HEK293 (cell line): ENCODE measurements at regions not wholly inside any gene's neighbourhood (a gene's known extent, or its start where the extent isn't known, plus 50 kb on each side); places are given as distances from the start of the nearest gene placed in this dataset.

Experiments used
- CTCF ChIA-PET: fragments of 350-600 bp; formaldehyde crosslinking; extraction: SDS; loops from one replicate; lab custom pipeline; 2021; ENCODE audit warnings: antibody characterized with exemption; lab: Yijun Ruan, JAX
- POLR2A ChIA-PET: fragments of 300-600 bp; formaldehyde crosslinking; extraction: SDS; loops from one replicate; lab custom pipeline; 2020; ENCODE audit warnings: antibody characterized with exemption, inconsistent platforms; lab: Yijun Ruan, JAX
- H3K27ac ChIP-seq: fragments of 200-500 bp; sonication (Bioruptor generic); 2 replicates; pipeline ENCODE4 v1.5.1; 2014; ENCODE audit warnings: low read depth, low read length, control low read depth, inconsistent platforms; ENCODE audit errors: extremely low read depth
- H3K36me3 ChIP-seq, 2 experiments: fragments of 200-500 bp in 1 of 2; sonication (Bioruptor generic) in 1 of 2; 1 replicate in 1 of 2; 2 replicates in 1 of 2; pipeline ENCODE4 v1.5.1; 2014 to 2017; ENCODE audit warnings: inconsistent platforms in 2 of 2, low read length in 2 of 2; ENCODE audit not compliant: control insufficient read depth in 2 of 2, insufficient read depth in 1 of 2
- H3K4me1 ChIP-seq: fragments of 200-500 bp; sonication (Bioruptor generic); 2 replicates; pipeline ENCODE4 v1.5.1; 2014; ENCODE audit warnings: mild to moderate bottlenecking, low read length, inconsistent platforms; ENCODE audit not compliant: control insufficient read depth, insufficient read depth
- H3K4me3 ChIP-seq: 2 replicates; pipeline ENCODE4 v1.5.1; 2011; ENCODE audit warnings: low read depth, mild to moderate bottlenecking, control low read depth, low read length, moderate library complexity
- H3K9me3 ChIP-seq: fragments of 200-500 bp; sonication (Bioruptor generic); 2 replicates; pipeline ENCODE4 v1.5.1; 2014; ENCODE audit warnings: low read depth, low read length, inconsistent platforms; ENCODE audit not compliant: control insufficient read depth, insufficient read depth
- CTCF ChIP-seq: fragments of 450-650 bp; formaldehyde crosslinking; IDR thresholded peaks from 2 replicates; pipeline ENCODE4 v1.5.1; 2016; ENCODE audit warnings: missing biosample characterization, missing genetic modification characterization
- EGR2 ChIP-seq: fragments of 450-650 bp; formaldehyde crosslinking; IDR thresholded peaks from 2 replicates; pipeline ENCODE4 v1.5.1; 2016; ENCODE audit warnings: low read depth, missing biosample characterization, missing genetic modification characterization
- GLI4 ChIP-seq: fragments of 450-650 bp; formaldehyde crosslinking; IDR thresholded peaks from 2 replicates; pipeline ENCODE4 v1.5.1; 2016; ENCODE audit warnings: missing biosample characterization, missing genetic modification characterization
- IKZF3 ChIP-seq: fragments of 450-650 bp; IDR thresholded peaks from 2 replicates; pipeline ENCODE4 v1.5.0; 2018; ENCODE audit warnings: missing biosample characterization, mild to moderate bottlenecking, missing genetic modification characterization, moderate library complexity
- KLF10 ChIP-seq: fragments of 450-650 bp; IDR thresholded peaks from 2 replicates; pipeline ENCODE4 v1.5.1; 2018; ENCODE audit warnings: missing biosample characterization, mild to moderate bottlenecking, missing genetic modification characterization
- KLF8 ChIP-seq: fragments of 450-650 bp; formaldehyde crosslinking; IDR thresholded peaks from 2 replicates; pipeline ENCODE4 v1.5.1; 2016; ENCODE audit warnings: missing biosample characterization, missing genetic modification characterization
- MEIS1 ChIP-seq: sonication (generic); formaldehyde crosslinking; IDR thresholded peaks from 2 replicates; pipeline ENCODE4 v1.8.1; 2022; ENCODE audit warnings: missing genetic modification reagents, mild to moderate bottlenecking, borderline replicate concordance
- REPIN1 ChIP-seq: fragments of 450-650 bp; formaldehyde crosslinking; IDR thresholded peaks from 2 replicates; pipeline ENCODE4 v1.5.1; 2017; ENCODE audit warnings: missing biosample characterization, missing genetic modification characterization, low read depth
- SP3 ChIP-seq: fragments of 450-650 bp; formaldehyde crosslinking; IDR thresholded peaks from 2 replicates; pipeline ENCODE4 v1.5.1; 2016; ENCODE audit warnings: missing biosample characterization, missing genetic modification characterization
- WT1 ChIP-seq: fragments of 450-650 bp; formaldehyde crosslinking; IDR thresholded peaks from 2 replicates; pipeline ENCODE4 v1.5.1; 2016; ENCODE audit warnings: missing biosample characterization, missing genetic modification characterization
- ZBTB1 ChIP-seq: fragments of 450-650 bp; formaldehyde crosslinking; IDR thresholded peaks from 2 replicates; pipeline ENCODE4 v1.5.1; 2016; ENCODE audit warnings: missing biosample characterization, missing genetic modification characterization
- ZBTB20 ChIP-seq: fragments of 450-650 bp; formaldehyde crosslinking; IDR thresholded peaks from 2 replicates; pipeline ENCODE4 v1.5.1; 2016; ENCODE audit warnings: missing biosample characterization, missing genetic modification characterization
- ZBTB7A ChIP-seq: fragments of 450-650 bp; formaldehyde crosslinking; IDR thresholded peaks from 2 replicates; pipeline ENCODE4 v1.5.1; 2016; ENCODE audit warnings: low read depth, missing biosample characterization, missing genetic modification characterization
- ZNF10 ChIP-seq: fragments of 450-650 bp; formaldehyde crosslinking; IDR thresholded peaks from 2 replicates; pipeline ENCODE4 v1.5.1; 2017; ENCODE audit warnings: missing biosample characterization, missing genetic modification characterization
- ZNF121 ChIP-seq: fragments of 450-650 bp; formaldehyde crosslinking; IDR thresholded peaks from 2 replicates; pipeline ENCODE4 v1.5.1; 2016; ENCODE audit warnings: missing biosample characterization, missing genetic modification characterization
- ZNF133 ChIP-seq: fragments of 450-650 bp; formaldehyde crosslinking; IDR thresholded peaks from 2 replicates; pipeline ENCODE4 v1.5.1; 2016; ENCODE audit warnings: missing biosample characterization, missing genetic modification characterization
- ZNF155 ChIP-seq: fragments of 450-650 bp; formaldehyde crosslinking; IDR thresholded peaks from 2 replicates; pipeline ENCODE4 v1.5.1; 2016; ENCODE audit warnings: missing biosample characterization, missing genetic modification characterization
- ZNF239 ChIP-seq: fragments of 450-650 bp; formaldehyde crosslinking; IDR thresholded peaks from 2 replicates; pipeline ENCODE4 v1.5.1; 2016; ENCODE audit warnings: missing biosample characterization, missing genetic modification characterization
- ZNF302 ChIP-seq: fragments of 450-650 bp; formaldehyde crosslinking; IDR thresholded peaks from 2 replicates; pipeline ENCODE4 v1.5.1; 2016; ENCODE audit warnings: missing biosample characterization, missing genetic modification characterization, low read depth
- ZNF518A ChIP-seq: fragments of 450-650 bp; formaldehyde crosslinking; conservative IDR thresholded peaks from 2 replicates; pipeline ENCODE4 v1.5.1; 2016; ENCODE audit warnings: low read depth, missing biosample characterization, missing genetic modification characterization
- ZNF558 ChIP-seq: fragments of 450-650 bp; formaldehyde crosslinking; IDR thresholded peaks from 2 replicates; pipeline ENCODE4 v1.5.1; 2016; ENCODE audit warnings: missing biosample characterization, missing genetic modification characterization
- ZNF596 ChIP-seq: fragments of 450-650 bp; IDR thresholded peaks from 2 replicates; pipeline ENCODE4 v1.5.0; 2018; ENCODE audit warnings: missing biosample characterization, mild to moderate bottlenecking, missing genetic modification characterization, moderate library complexity
- ZNF629 ChIP-seq: fragments of 450-650 bp; formaldehyde crosslinking; IDR thresholded peaks from 2 replicates; pipeline ENCODE4 v1.5.1; 2017; ENCODE audit warnings: missing biosample characterization, missing genetic modification characterization
- ZNF645 ChIP-seq: fragments of 450-650 bp; formaldehyde crosslinking; IDR thresholded peaks from 2 replicates; pipeline ENCODE4; 2016; ENCODE audit warnings: missing biosample characterization, missing genetic modification characterization
- ZNF792 ChIP-seq: fragments of 450-650 bp; formaldehyde crosslinking; IDR thresholded peaks from 2 replicates; pipeline ENCODE4 v1.5.1; 2016; ENCODE audit warnings: missing biosample characterization, missing genetic modification characterization

DNA sequence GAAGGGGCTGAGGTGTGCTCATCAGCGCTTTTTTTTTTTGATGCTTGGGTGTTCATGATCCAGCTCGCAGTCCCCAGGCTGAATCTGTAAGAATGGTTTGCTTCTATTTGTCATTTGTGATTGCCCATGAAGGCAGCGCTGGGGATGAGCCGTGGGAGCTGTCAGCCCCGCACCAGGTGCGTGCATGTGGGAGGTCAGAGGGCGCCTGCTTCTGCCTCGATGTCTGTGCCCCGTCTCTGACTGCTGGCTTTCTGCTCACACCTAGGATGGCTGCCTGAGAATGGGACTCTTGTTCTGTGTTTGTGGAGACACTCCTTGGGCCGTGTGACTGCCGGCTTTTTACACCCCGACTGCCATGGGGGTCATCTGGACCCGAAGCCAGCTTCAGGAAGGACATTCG lies 141.2 kb upstream of the RTL1 start:
- CTCF ChIA-PET = no interaction called here
- Histone ChIP-seq H3K27ac (no peak overlapping the region), H3K4me3 (no peak overlapping the region)
- TF ChIP-seq GLI4 (tag by site-specific recombination) (no peak), WT1 (no peak), ZNF239 (tag by site-specific recombination) (no peak), ZNF792 (tag by site-specific recombination) (no peak), REPIN1 (tag by site-specific recombination) (no peak), KLF8 (tag by site-specific recombination) (no peak), MEIS1 (CRISPR knock-in tag) (no peak), IKZF3 (tag by site-specific recombination) (no peak), ZNF645 (tag by site-specific recombination) (no peak), ZBTB7A (no peak), ZNF558 (tag by site-specific recombination) (no peak), ZNF133 (tag by site-specific recombination) (no peak), ZBTB1 (tag by site-specific recombination) (no peak), ZNF596 (tag by site-specific recombination) (no peak), ZBTB20 (no peak), ZNF10 (tag by site-specific recombination) (no peak)
- TF ChIP-seq, all 188 proteins: peak for 0
- POLR2A ChIA-PET = no interaction called here
- no peaks in the 10 kb centered on the region for H3K4me1 ChIP-seq
- H3K36me3 ChIP-seq = no peaks in the 10 kb centered on the region
- no peaks in the 10 kb centered on the region for H3K9me3 ChIP-seq

GRCh38 chr14:101045511-101045910 lies 142.0 kb upstream of the RTL1 start:
- Histone ChIP-seq H3K4me3 (no peak overlapping the region), H3K9me3 (no peaks in the 10 kb centered on the region), H3K27ac (no peak overlapping the region), H3K4me1 (no peaks in the 10 kb centered on the region), H3K36me3 (no peaks in the 10 kb centered on the region)
- ChIA-PET CTCF (interaction anchor here (0.6 kb wide), 1 partner anchor 520 kb away, joined by 3 read pairs; no protein-coding TSS in a partner anchor), POLR2A (no interaction called here)
- TF ChIP-seq ZNF302 (tag by site-specific recombination) (no peak), SP3 (tag by site-specific recombination) (no peak)
- TF ChIP-seq, all 188 proteins: peak for 0

DNA sequence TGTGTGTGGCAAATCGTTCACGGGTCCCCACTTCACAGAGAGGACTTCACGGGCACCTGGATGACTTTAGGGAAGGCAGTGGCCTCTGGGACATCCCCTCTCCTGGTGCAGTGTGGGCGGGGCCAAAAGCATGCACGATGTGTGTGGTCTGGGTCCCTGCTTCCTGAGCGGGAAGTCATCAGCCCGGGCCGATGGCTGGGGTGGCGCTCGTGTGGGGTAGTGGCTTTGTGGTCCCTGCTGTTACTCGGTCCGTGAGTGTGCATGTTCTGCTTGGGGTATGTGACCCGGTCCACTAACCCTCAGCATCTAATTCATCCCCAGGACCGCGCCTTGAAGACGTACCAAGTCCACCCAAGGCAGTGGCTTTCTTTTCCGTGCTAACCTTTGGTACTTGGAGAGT lies 142.5 kb upstream of the RTL1 start:
- Histone ChIP-seq H3K9me3 (no peaks in the 10 kb centered on the region), H3K27ac (no peak overlapping the region), H3K4me1 (no peaks in the 10 kb centered on the region), H3K4me3 (no peak overlapping the region), H3K36me3 (no peaks in the 10 kb centered on the region)
- POLR2A ChIA-PET = no interaction called here
- CTCF ChIA-PET = no interaction called here
- TF ChIP-seq ZNF121 (tag by site-specific recombination) (no peak), CTCF (no peak), ZNF629 (no peak), KLF10 (tag by site-specific recombination) (no peak), ZNF155 (tag by site-specific recombination) (no peak), ZNF518A (tag by site-specific recombination) (no peak), EGR2 (no peak)
